ENCODE measurements at regions not wholly inside any gene's neighbourhood (a gene's known extent, or its start where the extent isn't known, plus 50 kb on each side); places are given as distances from the start of the nearest gene placed in this dataset.

- TF ChIP-seq CTCF (IDR thresholded peaks at IDR 0.05; ENCODE audit: insufficient read depth, low read length, missing control alignments) = no peak
- CTCF ChIA-PET = no interaction called here
- no peak overlapping the region for H3K4me3 ChIP-seq (ENCODE audit: low read depth, low read length)
- POLR2A ChIA-PET = no interaction called here
- DNase-seq (ENCODE audit: low read depth, low spot score) = no peak
Measured at GRCh38 chr14:53683229-53683628, 273.4 kb downstream of the BMP4 start.

- ChIA-PET POLR2A (no interaction called here), CTCF (no interaction called here)
- H3K4me3 ChIP-seq (ENCODE audit: low read depth, low read length) = no peak overlapping the region
- no peak for TF ChIP-seq CTCF (IDR thresholded peaks at IDR 0.05; ENCODE audit: insufficient read depth, low read length, missing control alignments)
- no peak for DNase-seq (ENCODE audit: low read depth, low spot score)
Measured at GRCh38 chr14:53672526-53672925, 284.1 kb downstream of the BMP4 start.

GRCh38 chr14:53670701-53671100 is 285.9 kb downstream of the BMP4 start:
- TF ChIP-seq CTCF (IDR thresholded peaks at IDR 0.05; ENCODE audit: insufficient read depth, low read length, missing control alignments) = no peak
- peak; percentile 33 for DNase-seq (ENCODE audit: low read depth, low spot score)
- ChIA-PET CTCF (no interaction called here), POLR2A (interaction anchor here (0.6 kb wide), 1 partner anchor 673 kb away, joined by 3 read pairs; no protein-coding TSS in a partner anchor)
- H3K4me3 ChIP-seq (ENCODE audit: low read depth, low read length) = no peak overlapping the region

GRCh38 chr14:53668897-53669296 is 287.7 kb downstream of the BMP4 start:
- ChIA-PET POLR2A (no interaction called here), CTCF (no interaction called here)
- no peak for DNase-seq (ENCODE audit: low read depth, low spot score)
- H3K4me3 ChIP-seq (ENCODE audit: low read depth, low read length) = no peak overlapping the region
- TF ChIP-seq CTCF (IDR thresholded peaks at IDR 0.05; ENCODE audit: insufficient read depth, low read length, missing control alignments) = no peak

- DNase-seq (ENCODE audit: low read depth, low spot score) = no peak
Measured at GRCh38 chr14:53663709-53664108, 292.9 kb downstream of the BMP4 start.

GRCh38 chr14:53655080-53655785 is 301.4 kb downstream of the BMP4 start:
- DNase-seq (ENCODE audit: low read depth, low spot score) = no peak
- POLR2A ChIA-PET = no interaction called here
- no peak for TF ChIP-seq CTCF (IDR thresholded peaks at IDR 0.05; ENCODE audit: insufficient read depth, low read length, missing control alignments)
- H3K4me3 ChIP-seq (ENCODE audit: low read depth, low read length) = no peak overlapping the region
- CTCF ChIA-PET = no interaction called here

More at GRCh38 chr14:53663709-53664108, 292.9 kb downstream of the BMP4 start:
- peak; percentile 20 for TF ChIP-seq CTCF (IDR thresholded peaks at IDR 0.05; ENCODE audit: insufficient read depth, low read length, missing control alignments)
- ChIA-PET CTCF (interaction anchor here (1.1 to 2.0 kb wide), 2 partner anchors 512 to 685 kb away, joined by 4 read pairs; no protein-coding TSS in a partner anchor), POLR2A (no interaction called here)
- no peak overlapping the region for H3K4me3 ChIP-seq (ENCODE audit: low read depth, low read length)
